GM19455 (cell line): ENCODE measurements at regions not wholly inside any gene's neighbourhood (a gene's known extent, or its start where the extent isn't known, plus 50 kb on each side); places are given as distances from the start of the nearest gene placed in this dataset.

ENCODE experiments used
- ATAC-seq: cut with Tn5 transposase; IDR thresholded peaks from one replicate; pipeline ENCODE4 v1.9.1; 2021; ENCODE audit not compliant: unreplicated experiment

DNA sequence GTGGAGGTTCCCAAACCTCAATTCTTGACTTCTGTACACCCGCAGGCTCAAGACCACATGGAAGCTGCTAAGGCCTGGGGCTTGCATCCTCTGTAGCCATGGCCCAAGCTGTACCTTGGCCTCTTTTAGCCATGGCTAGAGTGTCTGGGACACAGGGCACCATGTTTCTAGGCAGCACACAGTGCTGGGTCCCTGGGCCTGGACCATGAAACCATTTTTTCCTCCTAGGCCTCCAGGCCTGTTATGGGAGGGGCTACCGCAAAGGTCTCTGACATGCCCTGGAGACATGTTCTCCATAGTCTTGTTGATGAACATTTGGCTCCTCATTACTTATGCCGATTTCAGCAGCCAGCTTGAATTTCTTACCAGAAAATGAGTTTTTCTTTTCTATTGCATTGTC, 701.4 kb downstream of the FGF9 start:
- no peak for ATAC-seq

DNA sequence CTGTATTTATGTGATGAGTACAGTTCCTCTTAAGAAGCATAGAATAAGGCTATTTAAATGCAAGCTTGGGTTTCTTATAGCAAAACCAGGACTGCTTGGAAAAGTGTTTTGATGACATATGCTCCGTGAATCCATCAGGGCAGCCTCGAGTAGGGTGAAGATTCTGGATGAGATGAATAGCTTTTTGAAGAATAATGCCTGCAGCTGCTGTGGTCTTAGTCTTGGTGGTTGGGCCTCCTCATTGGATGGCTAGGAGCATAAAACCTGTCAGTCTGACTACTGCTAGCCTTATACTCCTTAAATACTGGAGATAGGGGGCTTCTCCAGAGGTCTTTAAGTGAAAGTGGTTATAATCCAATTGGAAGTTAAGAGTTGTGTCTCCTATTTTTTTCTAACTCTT, 704.3 kb downstream of the FGF9 start:
- ATAC-seq, result no peak

DNA sequence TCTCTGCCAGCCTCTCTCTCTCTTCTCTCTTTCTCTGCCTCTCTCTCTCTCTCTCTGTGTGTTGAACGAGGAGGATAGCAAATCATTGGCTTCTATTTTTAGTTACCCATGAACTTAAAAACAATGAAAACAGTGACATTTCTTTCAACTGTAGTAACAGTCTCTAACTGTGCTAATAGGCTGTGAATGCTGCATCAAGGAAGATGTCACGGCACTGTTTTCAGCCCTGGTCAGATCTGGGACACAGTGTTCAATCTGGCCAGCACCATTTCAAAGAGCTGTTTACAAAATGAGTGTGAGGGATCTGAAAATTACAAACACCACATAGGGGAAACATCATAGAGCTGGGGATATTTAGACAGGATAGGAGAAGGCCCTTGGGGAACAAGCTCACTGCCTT, 717.0 kb downstream of the FGF9 start:
- ATAC-seq, result no peak

DNA sequence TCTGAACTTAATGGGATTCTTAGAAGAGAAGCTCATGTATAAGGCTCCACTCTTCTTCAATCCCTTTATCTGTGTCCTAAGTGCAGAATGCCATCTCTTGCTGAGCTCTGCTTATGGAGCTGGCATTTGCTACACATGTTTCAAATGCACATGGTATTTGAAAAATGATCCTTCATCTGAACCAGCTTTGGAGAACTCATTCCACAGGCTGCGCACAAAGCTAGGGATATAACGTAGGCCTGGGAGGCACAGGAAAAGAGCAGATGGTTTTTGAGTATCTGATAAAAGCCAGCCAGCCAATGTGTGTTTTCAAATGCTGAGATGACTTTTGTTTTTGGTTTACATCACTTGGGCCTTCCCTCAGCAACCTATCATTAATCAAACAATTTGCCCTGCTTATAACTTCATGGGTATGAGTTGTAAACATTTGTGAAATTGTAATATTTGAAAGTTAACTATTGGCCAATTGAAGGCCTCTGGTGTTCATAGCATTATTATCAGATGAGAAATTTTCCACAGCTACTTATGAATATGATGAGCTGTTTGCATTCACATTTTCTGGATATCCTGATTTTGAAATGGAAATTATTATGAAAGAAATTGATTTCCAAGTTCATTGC, 729.0 kb downstream of the FGF9 start:
- no peak for ATAC-seq

DNA sequence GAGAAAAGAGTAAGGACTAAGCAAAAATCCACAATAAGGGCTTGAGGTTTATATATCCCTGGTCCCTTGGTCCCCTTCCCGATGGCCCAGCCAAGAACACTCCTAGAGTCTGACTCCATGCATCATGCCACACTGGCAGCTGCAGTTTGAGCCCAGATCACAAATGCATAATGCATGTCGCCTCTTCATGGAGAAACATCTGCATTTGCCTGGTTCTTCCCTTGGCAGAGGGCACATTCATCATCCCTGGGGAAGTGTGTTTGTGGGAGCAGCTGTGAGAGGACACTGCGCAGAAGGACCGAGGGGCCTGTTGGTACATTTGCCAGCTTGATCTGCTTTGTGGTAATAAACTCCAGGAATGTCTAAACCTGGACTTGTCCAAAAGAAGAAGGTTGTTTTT, 731.8 kb downstream of the FGF9 start:
- ATAC-seq, result no peak

DNA sequence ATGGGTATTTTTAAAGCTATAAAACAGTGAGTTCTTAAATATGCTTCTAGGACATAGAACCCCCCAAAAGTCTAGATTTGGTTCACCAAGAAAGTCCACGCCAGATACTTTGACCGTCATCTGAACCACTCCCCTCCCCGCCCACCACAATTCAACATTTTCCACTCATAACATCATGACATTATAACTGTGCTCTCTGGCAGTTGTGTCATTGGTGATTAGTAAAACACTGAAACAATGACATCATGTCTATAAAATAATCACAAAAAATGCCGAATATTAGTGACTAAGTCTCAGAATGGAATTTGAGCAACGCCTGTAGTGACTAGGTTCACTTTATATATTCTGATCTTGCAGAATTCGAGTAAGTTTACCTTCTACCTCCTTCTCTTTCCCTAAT, 732.3 kb downstream of the FGF9 start:
- ATAC-seq, result no peak

DNA sequence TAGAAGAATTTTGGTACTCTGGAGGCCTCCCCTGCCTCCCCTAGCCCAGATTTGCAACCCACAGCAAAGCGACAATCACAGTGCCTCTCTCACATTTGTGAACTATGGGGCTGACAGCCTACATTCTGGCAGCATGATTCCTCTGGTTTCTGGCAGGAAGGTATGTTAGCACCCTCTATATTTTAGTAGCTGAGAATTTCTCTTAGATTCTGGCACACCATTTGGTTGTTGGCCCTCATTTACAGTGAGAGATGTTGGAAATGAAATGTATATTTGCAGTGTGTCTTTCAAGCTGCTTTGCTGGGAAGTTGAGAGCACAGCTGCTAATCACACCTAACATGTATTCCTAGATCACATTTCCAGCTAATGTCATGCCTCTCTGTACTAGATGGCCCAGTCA, 735.0 kb downstream of the FGF9 start:
- no peak for ATAC-seq

DNA sequence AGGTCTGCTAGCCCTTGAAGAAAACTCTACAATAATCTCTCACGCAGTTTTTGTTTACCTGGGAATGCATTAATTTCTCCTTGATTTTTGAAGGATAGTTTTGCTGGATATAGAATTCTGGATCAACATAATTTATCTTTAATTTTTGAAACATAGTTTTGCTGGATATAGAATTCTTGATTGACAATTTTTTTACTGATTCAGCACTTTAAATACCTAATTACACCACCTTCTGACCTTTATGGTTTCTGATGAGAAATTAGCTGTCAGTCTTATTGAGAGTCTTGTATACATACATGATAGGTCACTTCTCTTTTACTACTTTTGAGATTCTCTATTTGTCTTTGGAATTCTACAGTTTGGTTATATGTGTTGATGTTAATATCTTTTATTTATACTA, 741.6 kb downstream of the FGF9 start:
- no peak for ATAC-seq

DNA sequence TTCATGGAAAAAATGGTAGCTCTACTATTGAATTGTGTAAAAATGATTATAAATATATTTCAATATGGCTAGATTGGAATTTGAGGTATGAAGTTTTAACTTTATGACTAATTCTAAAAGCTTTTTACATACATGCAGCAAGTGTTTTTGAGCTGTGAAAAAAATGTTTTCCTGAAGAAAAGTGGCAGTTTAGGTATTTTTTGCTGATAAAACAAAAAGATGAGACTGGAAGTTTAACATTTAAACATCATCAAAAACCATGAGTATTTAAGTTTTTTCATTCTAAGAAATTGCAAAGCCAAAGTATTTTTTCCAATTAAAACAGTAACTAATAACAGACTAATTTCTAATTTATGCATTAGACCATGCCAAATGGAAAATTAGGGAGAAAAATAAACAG, 751.1 kb downstream of the FGF9 start:
- no peak for ATAC-seq

DNA sequence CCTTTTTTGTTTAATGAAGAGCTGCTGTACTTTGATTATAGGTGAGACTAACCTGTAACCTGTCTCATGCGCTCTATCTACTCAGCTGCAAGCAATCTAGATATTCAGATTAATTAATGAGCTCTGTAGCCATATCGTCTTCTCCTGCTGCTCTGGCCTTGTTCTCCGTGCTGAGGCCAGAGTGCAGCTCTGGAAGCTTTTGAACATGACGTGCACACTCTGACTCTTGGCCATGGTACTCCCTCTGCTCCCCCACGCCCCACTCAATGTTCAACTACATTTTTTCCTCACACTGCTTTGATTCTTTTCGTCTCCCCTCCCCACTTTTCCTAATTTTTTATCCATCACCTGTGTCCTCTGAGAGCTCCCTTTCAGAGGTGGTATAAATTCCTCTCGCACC, 751.8 kb downstream of the FGF9 start:
- no peak for ATAC-seq

DNA sequence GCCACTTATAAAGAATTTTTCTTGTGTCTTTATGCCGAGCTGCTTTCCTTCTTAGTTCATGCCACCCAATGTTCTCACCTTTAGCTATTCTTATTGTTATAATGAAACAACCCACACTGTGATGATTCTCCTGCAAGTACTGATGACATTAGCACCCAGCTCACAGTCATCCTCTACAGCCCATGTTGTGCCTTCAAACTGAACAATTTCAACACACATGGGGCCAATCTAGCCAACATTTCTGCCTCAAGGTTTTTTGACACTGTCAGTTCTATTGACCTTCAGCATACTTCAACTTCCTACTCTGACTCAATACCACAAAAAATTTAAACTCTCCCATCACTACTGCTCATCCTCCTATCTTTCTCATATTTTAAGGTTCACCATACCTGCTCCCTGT, 752.4 kb downstream of the FGF9 start:
- ATAC-seq, result no peak

DNA sequence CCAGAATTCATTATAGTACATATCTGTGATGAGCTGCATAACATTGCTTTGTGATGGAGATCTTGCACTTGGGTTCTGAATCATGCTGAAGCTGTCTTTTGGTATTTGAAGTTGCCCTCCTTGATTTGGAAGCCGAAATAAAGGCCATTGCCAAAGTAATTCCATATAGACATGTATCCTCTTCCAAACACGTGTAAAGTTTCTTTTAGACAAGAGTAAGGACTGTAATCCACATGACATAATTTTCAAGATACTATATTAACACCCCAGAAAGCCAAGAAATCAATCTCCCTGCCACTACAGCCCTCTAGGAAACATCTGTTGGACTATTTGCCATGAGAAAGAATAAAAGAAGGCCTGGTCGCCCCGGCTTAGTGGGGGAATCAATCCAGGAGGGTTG, 754.2 kb downstream of the FGF9 start:
- no peak for ATAC-seq

DNA sequence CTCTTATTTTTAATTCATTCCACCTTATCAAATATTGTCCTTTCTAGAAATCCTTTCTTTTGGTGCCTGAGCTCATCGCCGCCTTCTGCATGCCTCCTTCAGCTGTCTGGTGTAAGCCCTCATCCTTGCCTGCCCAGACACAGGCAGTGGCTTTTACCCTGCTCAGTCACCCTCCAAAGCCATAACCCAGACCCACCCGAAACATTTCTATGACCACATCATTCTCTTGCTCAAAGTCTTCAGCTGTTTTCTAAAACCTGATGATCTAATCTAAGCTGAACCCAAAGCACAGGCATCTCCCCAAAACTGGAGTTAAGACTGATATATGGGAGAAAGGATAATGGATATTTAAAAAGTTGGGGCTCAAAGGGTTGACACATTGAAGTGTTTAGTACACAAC, 753.7 kb upstream of the SGCG start:
- ATAC-seq, result no peak

DNA sequence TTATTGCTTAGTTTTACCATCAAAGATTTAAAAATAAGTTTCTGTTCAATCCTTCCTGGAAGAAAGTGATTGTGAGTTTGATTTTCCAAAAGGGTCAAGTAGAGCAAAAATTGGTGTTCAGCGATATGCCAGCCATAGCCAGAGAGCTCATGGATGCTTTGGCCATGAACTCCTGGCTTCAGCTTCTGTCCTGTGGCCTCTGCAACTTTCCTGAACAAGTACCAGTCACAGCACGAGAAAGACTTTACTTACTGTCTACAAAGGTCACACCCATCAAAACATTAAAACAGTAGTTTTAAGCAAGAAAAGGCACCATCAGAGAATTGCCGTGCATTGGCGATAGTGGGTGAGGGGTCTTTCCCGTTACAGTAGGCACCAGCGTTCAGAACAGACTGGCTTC, 753.0 kb upstream of the SGCG start:
- ATAC-seq, result no peak

DNA sequence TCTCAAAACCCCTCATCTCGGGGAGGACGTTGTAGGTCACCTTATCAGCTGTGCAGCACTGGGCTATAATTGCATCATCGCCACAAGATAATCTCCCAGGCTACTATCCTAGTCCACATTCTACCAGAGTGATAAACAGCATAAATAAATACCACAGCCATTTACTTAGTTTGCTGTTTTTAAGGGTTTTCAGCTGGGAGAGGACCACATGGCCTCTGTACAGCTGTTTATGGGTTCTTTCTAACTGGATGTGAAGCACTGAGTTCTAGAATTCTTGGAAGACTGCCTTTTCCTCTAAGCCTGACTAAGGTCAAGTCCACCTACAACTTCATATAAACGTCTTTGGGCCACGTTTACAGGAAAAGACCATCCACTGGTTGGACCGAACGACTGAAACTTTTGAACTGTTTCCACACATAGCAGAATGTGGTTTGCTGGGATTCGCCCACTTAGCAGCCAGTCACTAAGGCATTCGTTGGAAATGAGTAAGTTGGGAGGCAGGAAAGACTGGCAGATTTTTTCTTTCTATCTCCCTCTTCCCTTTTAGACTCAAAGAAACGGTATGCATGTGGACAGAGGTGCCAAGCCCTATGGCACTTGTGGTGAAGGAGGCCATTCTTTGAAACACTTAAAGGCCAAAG, 752.5 kb upstream of the SGCG start:
- ATAC-seq, result no peak

DNA sequence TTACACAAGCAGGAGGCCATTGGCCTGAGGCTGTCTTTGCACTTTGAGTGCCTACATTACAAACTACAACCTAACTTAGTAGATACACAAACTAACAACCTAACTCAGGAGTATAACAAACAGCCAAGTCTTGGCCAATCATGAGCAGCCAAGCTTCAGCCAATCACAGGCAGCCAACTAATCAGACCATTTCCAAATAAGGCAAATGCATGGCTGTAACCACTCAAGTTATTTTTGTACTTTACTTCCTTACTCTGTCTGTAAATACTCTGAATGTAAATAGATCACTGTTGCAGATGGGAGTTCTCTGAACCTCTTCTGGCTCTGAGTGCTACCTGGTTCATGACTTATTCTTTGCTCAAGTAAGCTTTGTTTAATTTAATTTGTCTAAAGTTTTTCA, 748.1 kb upstream of the SGCG start:
- ATAC-seq, result no peak

DNA sequence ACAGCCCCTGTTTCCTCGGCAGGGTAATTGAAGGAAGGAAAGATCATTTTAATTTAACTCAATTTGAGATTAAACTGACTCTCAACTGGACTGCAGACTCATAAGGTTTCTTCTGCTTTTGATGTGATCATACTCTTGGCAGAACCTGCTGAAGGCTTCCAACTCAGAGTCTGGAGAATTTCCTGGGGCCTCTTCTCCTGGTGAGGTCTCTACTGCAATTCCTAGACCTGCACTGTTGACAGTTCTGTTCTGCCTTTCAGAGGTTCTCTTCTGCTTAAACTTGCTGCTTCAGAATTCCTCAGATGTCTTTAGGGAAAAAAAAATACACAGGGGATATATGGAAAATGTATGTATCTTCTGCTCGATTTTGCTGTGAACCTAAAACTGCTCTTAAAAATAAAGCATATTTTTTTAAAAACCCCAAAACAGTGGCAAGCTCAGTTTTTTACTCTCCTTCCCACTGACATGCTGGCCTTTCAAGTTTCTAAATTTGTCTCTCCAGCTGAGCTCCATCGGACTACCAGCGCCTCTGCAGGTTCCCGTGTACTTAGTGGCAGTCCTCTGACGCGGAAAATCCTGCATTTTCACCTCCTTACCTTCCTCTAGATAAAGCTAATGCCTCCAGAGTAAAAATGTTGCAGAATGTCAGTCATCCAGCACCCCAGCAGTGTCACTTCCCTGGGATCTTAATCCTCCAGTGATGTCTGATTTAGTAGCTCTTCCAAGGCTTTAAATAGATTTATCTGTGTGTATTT, 733.5 kb upstream of the SGCG start:
- ATAC-seq, result no peak

DNA sequence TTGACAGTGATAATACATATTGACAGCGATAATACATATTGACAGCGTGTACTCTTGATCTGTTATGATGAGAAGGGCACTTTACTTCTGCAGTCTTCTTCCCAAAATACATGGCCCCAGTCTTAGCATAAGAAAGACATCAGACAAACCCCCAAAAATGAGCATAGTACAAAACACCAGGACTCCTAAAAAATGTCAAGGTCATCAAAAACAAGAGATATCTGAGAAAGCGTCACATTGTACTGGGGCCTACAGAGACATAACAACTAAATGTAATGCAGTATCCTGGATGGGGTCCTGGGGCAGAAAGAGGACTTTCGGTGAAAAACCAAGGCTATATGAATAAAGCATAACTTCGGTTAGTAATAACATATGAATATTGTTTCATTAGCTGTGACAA, 731.5 kb upstream of the SGCG start:
- ATAC-seq, result no peak

DNA sequence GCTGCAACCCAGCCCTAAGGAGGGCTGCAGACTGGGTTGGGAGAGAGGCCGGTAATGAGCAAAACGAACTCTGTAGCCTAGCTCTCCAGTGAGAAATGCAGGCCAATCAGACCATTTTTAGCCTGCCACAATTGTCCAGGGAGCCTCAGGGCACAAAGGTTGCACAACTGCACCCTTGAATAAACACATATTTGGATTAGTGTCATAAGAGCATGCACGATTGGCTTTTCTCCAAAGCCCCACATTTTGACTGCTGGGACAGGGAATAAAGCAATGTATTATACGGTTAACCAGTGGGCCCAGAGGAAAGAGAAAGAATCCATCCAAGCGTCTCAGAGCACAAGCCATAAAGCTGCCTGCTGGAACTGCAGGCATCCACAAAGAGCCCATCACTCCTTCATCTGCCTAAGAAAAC, 729.4 kb upstream of the SGCG start:
- no peak for ATAC-seq

DNA sequence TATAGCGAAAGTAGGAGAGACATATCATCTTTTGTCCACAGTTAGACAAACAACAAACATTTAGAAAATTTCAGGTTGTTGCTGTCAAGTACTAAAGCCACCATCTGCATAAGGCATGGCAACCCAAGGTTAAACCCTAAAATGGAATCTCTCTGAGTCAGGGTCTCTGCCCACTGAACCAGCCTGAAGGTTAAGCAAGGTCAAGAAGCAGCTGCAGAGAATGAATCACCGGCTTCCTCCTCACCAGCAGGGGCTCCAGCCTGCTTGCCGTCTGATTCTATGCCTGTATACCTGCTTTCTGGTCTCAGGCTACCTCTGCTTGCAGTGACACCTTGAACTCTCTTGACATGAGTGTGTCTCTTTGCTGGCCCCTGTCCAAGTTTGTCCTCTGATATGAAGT, 726.2 kb upstream of the SGCG start:
- no peak for ATAC-seq

DNA sequence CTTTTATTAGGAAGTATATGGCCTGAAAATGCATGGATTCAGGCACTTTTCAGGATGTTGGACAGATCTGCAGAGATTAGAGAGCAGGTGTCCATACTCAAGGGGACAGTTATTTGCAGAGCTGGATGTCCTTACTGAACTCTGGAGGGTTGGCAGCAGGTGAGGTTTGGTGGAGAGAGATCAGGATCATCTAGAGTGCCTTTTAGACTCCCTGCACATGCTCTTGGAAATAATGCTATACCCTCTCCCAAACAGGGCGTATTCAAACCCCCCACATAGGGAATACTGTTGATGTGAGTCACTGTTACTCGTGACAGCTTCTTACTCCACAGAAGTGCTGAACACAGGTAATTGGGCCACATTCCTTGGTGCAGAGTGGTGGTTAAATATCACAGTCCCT, 725.7 kb upstream of the SGCG start:
- ATAC-seq, result no peak

DNA sequence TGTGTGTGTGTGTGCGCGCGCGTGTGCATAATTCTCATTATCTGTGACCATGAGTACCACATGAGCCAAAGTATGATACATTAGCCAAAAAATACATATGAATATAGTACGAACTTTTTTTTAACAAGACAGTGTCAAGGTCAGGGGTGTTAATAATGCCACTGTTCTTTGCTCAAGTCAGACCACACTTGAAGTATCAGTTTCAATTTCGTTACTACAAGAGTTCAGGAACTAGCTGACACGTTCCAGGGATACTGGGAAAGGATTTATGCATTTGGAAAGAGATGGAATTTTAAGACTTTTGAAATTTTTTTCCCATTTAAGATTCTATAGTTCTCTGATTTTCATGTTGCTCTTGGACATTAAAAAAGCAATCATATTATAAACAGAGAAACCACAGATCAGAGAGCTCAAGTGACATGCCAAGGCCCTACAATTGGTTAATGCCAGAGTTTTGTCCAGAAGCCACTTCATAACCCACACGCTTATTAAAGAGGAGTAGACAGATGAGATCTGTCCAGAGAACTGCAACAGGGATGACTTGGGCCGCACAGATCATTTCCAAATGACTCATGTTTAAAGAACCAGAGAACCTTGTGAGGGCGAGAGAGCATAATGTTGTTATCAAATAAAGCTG, 718.8 kb upstream of the SGCG start:
- ATAC-seq, result no peak
